ENCODE measurements at regions not wholly inside any gene's neighbourhood (a gene's known extent, or its start where the extent isn't known, plus 50 kb on each side); places are given as distances from the start of the nearest gene placed in this dataset.
"Not testable (repeated sequence)": the region's sequence is repeated elsewhere in the genome, so short reads cannot be mapped to it uniquely, and the experiment has no call there.

DNA sequence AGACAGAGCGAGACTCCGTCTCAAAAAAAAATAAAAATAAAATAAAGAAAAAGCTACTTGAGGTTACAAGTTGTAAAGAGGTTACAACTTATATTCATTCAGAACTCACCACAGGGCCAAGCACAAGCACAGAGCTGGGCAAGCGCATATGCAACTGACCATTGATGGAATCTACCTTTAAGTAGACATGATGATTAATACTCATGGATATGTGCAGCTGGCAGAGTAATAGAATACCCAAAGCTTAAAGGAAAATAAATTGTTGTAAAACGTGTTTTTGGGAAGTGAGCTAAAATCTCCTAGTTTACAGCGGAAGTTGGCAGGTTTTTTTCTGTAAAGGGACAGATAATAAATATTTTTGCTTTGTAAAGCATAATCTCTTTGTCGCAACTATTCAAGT, 111.6 kb downstream of the TMEM168 start:
- no peak for DNase-seq (ENCODE audit: low spot score)

DNA sequence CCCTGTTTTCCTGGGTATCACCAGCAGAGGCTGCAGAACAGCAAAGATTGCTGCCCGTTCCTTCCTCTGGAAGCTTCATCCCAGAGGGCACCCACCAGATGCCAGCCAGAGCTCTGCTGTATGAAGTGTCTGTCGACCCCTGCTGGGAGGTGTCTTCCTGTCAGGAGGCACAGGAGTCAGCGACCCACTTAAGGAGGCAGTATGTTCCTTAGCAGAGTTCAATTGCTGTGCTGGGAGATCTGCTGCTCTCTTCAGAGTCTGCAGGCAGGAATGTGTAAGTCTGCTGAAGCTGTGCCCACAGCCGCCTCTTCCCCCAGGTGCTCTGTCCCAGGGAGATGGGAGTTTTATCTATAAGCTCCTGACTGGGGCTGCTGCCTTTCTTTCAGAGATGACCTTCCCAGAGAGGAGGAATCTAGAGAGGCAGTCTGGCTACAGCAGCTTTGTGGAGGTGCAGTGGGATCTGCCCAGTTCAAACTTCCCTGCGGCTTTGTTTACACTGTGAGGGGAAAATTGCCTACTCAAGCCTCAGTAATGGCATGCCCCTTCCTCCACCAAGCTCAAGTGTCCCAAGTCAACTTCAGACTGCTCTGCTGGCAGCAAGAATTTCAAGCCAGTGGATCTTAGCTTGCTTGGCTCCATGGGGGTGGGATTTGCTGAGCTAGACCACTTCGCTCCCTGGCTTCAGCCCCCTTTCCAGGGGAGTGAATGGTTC, 100.6 kb downstream of the TMEM168 start:
- not testable (repeated sequence) for DNase-seq (ENCODE audit: low spot score)

- DNase-seq (ENCODE audit: low spot score): no peak
Measured at GRCh38 chr7:112692333-112692732, 97.9 kb downstream of the TMEM168 start.

GRCh38 chr7:112697211-112697610, 93.0 kb downstream of the TMEM168 start:
- DNase-seq (ENCODE audit: low spot score): not testable (repeated sequence)

- no peak for DNase-seq (ENCODE audit: low spot score)
Measured at GRCh38 chr7:112699725-112700513, 90.3 kb downstream of the TMEM168 start.

GRCh38 chr7:112701456-112701855, 88.7 kb downstream of the TMEM168 start:
- no peak for DNase-seq (ENCODE audit: low spot score)

GRCh38 chr7:112707655-112708054, 82.5 kb downstream of the TMEM168 start:
- no peak for DNase-seq (ENCODE audit: low spot score)

- DNase-seq (ENCODE audit: low spot score): no peak
Measured at GRCh38 chr7:112708236-112708635, 82.0 kb downstream of the TMEM168 start.
